GM19397 (cell line): ENCODE measurements at regions not wholly inside any gene's neighbourhood (a gene's known extent, or its start where the extent isn't known, plus 50 kb on each side); places are given as distances from the start of the nearest gene placed in this dataset.

Source experiments
- ATAC-seq: cut with Tn5 transposase; IDR thresholded peaks from one replicate; pipeline ENCODE4 v1.9.1; 2021; ENCODE audit warnings: mild to moderate bottlenecking, moderate library complexity; ENCODE audit not compliant: unreplicated experiment

DNA sequence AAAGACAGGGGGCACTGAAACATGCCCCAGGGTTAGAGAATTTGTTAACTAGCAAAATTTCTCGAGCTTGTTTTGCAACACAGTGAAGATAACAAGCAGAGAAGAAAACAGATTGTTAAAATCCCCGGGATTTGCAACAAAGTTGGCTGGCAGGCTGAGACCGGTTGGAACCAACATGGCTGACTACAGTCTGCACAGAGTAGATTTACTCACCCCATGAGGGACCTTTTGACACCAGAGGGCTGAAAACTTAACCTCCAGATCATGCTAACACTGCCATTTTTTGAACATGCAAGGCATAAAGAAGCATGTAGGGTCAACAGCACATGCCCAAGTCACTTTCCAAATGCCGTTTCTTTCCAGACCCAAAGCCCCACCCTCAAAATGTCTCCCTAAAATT, 95.2 kb upstream of the TMEM26 start:
- no peak for ATAC-seq

DNA sequence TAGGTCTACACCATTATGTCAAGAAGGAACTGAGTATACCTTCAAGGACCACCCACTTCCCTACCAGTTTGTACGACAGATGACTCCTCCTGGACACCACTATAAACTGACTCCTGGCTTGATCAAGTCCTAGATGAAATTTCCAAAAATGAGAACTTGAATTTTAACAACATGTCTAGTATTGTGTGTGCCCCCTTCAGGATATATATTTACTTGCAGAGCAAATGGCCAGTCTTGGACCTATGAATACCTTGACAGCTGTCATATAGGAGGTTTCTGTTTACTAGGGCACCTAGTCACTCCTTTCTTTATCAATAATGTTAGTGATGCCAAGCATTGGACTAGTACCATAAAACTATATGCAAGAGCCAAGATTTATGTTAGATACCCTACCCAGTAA, 94.1 kb upstream of the TMEM26 start:
- no peak for ATAC-seq

DNA sequence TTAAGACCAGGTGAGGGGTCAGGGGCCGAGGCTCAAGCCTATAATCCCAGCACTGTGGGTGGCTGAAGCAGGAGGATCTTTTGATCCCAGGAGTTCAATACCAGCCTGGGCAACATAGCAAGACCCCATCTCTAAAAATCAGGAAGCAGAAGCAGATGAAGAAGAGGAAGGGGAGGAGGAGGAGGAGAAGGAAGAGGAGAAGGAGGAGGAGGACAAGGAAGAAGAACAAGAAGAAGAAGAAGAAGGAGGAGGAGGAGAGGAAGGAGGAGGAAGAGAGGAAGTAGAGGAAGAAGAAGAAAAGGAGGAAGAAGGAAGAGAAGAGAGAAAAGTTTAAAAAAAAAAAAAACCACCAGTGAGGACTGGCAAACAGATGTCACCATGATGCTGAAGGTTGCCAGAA, 92.0 kb upstream of the TMEM26 start:
- ATAC-seq, result no peak

DNA sequence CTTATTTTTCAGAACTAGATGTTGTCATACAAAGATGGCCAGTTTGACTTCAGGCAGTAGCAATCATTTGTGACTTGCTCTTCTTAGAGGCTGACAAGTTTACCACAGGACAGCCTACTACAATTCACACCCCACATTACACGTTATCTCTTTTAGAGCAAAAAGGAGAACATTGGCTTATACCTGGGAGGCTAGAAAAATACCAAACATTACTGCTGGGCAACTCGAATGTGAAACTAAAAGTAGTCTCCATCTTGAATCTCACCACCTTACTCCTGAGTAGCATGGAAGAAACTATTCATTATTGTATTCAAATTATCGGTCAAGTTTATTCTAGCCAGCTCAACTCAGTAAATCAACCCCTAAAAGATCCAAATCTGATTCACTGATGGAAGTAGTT, 90.7 kb upstream of the TMEM26 start:
- ATAC-seq, result no peak

DNA sequence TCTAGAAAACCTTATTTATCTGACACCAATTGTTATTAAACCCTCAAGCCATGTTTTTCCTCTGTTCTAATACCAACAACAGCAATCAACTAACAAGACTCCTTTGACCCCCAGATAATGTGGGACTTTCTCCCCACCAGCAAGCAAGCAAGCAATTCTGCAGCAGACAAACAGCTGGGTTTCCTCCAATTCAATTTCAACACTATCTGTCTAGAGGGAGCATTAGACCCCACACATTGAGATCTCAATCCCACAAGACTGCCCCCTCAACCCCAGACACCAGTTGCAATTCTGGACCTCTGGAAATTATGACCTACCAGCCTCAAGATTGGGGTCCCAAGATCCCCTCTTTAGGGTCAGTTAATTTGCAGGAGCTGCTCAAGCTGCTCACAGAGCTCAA, 89.4 kb upstream of the TMEM26 start:
- ATAC-seq, result no peak

DNA sequence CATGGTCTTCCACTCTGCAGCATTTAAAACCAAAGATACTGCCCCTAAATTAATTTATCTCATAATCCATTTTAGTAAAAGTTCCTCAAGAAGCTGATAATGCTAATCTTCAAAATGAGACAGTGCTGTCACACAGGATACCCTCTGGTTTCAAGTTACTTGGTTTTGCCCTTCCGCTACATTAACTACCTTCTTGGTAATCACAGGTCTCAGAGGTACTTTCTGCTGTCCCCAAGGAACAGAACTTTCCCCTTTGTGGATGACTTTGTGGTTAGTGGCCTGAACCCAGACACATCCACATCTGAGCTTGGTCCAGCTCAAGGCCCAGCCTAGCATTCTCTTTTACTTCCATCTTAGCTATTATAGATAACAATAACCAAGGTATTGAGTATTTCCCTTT, 88.8 kb upstream of the TMEM26 start:
- peak; percentile 69 for ATAC-seq

DNA sequence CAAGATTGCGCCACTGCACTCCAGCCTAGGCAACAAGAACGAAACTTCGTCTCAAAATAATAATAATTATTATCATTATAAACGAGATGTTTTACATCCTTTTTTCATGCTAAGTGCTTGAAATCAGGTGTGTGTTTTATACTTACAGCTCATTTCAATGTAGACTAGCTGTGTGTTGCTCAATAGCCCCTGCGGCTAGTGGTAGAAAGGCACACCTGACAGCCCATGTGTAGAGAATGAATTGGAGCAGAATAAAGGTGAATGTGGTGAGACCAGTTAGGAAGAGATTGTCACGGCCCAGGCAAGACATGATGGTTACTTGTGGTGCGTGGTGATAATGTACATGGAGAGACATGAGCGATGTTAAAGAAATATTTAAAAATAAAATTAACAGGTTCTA, 86.7 kb upstream of the TMEM26 start:
- no peak for ATAC-seq

DNA sequence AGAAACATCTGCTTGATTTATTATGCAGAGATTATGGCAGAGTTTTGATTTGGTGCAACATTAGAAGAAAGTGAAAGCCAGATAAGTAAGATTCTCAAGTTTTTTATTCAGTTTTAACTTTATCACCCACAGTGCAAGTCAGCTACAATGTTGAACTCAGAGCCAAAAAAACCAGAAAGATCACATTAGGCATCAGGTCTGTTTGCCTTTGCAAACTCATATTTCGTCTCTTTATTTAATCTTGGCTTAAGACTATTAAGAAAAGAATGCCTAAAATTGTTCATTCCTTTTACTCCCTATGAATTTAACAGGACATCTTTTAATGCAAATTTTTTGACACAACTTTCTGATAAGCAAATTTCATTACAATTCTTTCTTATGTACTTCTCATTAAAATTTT, 76.0 kb upstream of the TMEM26 start:
- no peak for ATAC-seq

DNA sequence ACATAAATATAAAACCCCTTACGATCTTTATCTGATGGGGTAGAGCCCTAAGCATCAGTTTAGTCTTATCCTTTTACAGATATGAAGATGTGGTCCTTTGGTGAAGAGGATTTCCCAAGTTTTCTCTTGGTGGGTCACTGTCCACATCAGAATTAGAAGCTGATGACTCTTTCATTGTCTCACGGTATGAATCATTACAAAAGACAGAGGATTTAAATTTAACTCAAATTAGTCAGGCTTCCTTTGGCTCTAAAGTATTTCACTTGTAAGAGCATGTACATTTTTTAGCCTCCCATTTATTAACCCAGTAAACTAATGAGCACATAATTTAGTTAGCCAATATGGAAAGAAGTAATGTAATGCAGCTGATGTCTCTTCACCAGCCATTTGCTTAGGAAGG, 49.9 kb upstream of the TMEM26 start:
- ATAC-seq, result no peak
